ENCODE measurements at regions not wholly inside any gene's neighbourhood (a gene's known extent, or its start where the extent isn't known, plus 50 kb on each side); places are given as distances from the start of the nearest gene placed in this dataset.

- Histone ChIP-seq H3K4me1 (ENCODE audit: control insufficient read depth, insufficient read depth, low read length) (no peaks in the 10 kb centered on the region), H3K9me3 (ENCODE audit: control insufficient read depth, low read length) (no peaks in the 10 kb centered on the region), H3K36me3 (ENCODE audit: control insufficient read depth, insufficient read depth, low read length) (no peaks in the 10 kb centered on the region), H3K27me3 (ENCODE audit: control insufficient read depth, insufficient read depth, low read length, poor library complexity, severe bottlenecking) (no peaks in the 10 kb centered on the region), H3K4me3 (ENCODE audit: insufficient read depth, low read depth, low read length) (no peak overlapping the region), H3K27ac (ENCODE audit: insufficient read depth, low read depth, low read length, poor library complexity, severe bottlenecking) (no peak overlapping the region)
- 92 to 95% methylated on average over 3 to 4 of the region's 4 CpGs for WGBS, 2 experiments
Measured at GRCh38 chr10:105494944-105495343, 853.9 kb downstream of the SORCS3 start.

GRCh38 chr10:105494303-105494702 is 853.2 kb downstream of the SORCS3 start:
- no peaks in the 10 kb centered on the region for H3K9me3 ChIP-seq (ENCODE audit: control insufficient read depth, low read length)
- no peaks in the 10 kb centered on the region for H3K36me3 ChIP-seq (ENCODE audit: control insufficient read depth, insufficient read depth, low read length)
- 96 to 100% methylated on average over 1 to 2 of the region's 2 CpGs for WGBS, 2 experiments
- no peaks in the 10 kb centered on the region for H3K27me3 ChIP-seq (ENCODE audit: control insufficient read depth, insufficient read depth, low read length, poor library complexity, severe bottlenecking)
- no peak overlapping the region for H3K4me3 ChIP-seq (ENCODE audit: insufficient read depth, low read depth, low read length)
- H3K4me1 ChIP-seq (ENCODE audit: control insufficient read depth, insufficient read depth, low read length) = no peaks in the 10 kb centered on the region
- H3K27ac ChIP-seq (ENCODE audit: insufficient read depth, low read depth, low read length, poor library complexity, severe bottlenecking) = no peak overlapping the region

- Histone ChIP-seq H3K4me1 (ENCODE audit: control insufficient read depth, insufficient read depth, low read length) (no peaks in the 10 kb centered on the region), H3K4me3 (ENCODE audit: insufficient read depth, low read depth, low read length) (no peak overlapping the region), H3K36me3 (ENCODE audit: control insufficient read depth, insufficient read depth, low read length) (no peaks in the 10 kb centered on the region), H3K27ac (ENCODE audit: insufficient read depth, low read depth, low read length, poor library complexity, severe bottlenecking) (no peak overlapping the region), H3K9me3 (ENCODE audit: control insufficient read depth, low read length) (no peaks in the 10 kb centered on the region), H3K27me3 (ENCODE audit: control insufficient read depth, insufficient read depth, low read length, poor library complexity, severe bottlenecking) (no peaks in the 10 kb centered on the region)
- 84 to 87% methylated on average over 4 of the region's 4 CpGs for WGBS, 2 experiments
Measured at GRCh38 chr10:105473170-105473569, 832.1 kb downstream of the SORCS3 start.

- Histone ChIP-seq H3K27me3 (ENCODE audit: control insufficient read depth, insufficient read depth, low read length, poor library complexity, severe bottlenecking) (no peaks in the 10 kb centered on the region), H3K4me3 (ENCODE audit: insufficient read depth, low read depth, low read length) (no peak overlapping the region), H3K4me1 (ENCODE audit: control insufficient read depth, insufficient read depth, low read length) (no peaks in the 10 kb centered on the region), H3K36me3 (ENCODE audit: control insufficient read depth, insufficient read depth, low read length) (no peaks in the 10 kb centered on the region), H3K27ac (ENCODE audit: insufficient read depth, low read depth, low read length, poor library complexity, severe bottlenecking) (no peak overlapping the region), H3K9me3 (ENCODE audit: control insufficient read depth, low read length) (no peaks in the 10 kb centered on the region)
- WGBS, 2 experiments = 79 to 82% methylated on average over 1 of the region's 1 CpG
Measured at GRCh38 chr10:105468759-105469158, 827.7 kb downstream of the SORCS3 start.

- Histone ChIP-seq H3K27me3 (ENCODE audit: control insufficient read depth, insufficient read depth, low read length, poor library complexity, severe bottlenecking) (no peaks in the 10 kb centered on the region), H3K4me3 (ENCODE audit: insufficient read depth, low read depth, low read length) (no peak overlapping the region), H3K4me1 (ENCODE audit: control insufficient read depth, insufficient read depth, low read length) (no peaks in the 10 kb centered on the region), H3K9me3 (ENCODE audit: control insufficient read depth, low read length) (no peaks in the 10 kb centered on the region), H3K27ac (ENCODE audit: insufficient read depth, low read depth, low read length, poor library complexity, severe bottlenecking) (no peak overlapping the region), H3K36me3 (ENCODE audit: control insufficient read depth, insufficient read depth, low read length) (no peaks in the 10 kb centered on the region)
- 89 to 94% methylated on average over 1 of the region's 1 CpG for WGBS, 2 experiments
Measured at GRCh38 chr10:105466521-105466920, 825.4 kb downstream of the SORCS3 start.

- H3K4me1 ChIP-seq (ENCODE audit: control insufficient read depth, insufficient read depth, low read length) = no peaks in the 10 kb centered on the region
- no peaks in the 10 kb centered on the region for H3K36me3 ChIP-seq (ENCODE audit: control insufficient read depth, insufficient read depth, low read length)
- H3K4me3 ChIP-seq (ENCODE audit: insufficient read depth, low read depth, low read length) = no peak overlapping the region
- peaks cover 3% of the 10 kb centered on the region for H3K9me3 ChIP-seq (ENCODE audit: control insufficient read depth, low read length)
- WGBS, 2 experiments = 50 to 60% methylated on average over 1 of the region's 1 CpG
- H3K27ac ChIP-seq (ENCODE audit: insufficient read depth, low read depth, low read length, poor library complexity, severe bottlenecking) = no peak overlapping the region
- H3K27me3 ChIP-seq (ENCODE audit: control insufficient read depth, insufficient read depth, low read length, poor library complexity, severe bottlenecking) = no peaks in the 10 kb centered on the region
Measured at GRCh38 chr10:105434970-105435369, 793.9 kb downstream of the SORCS3 start.

- Histone ChIP-seq H3K27me3 (ENCODE audit: control insufficient read depth, insufficient read depth, low read length, poor library complexity, severe bottlenecking) (no peaks in the 10 kb centered on the region), H3K4me3 (ENCODE audit: insufficient read depth, low read depth, low read length) (no peak overlapping the region), H3K36me3 (ENCODE audit: control insufficient read depth, insufficient read depth, low read length) (no peaks in the 10 kb centered on the region), H3K9me3 (ENCODE audit: control insufficient read depth, low read length) (no peaks in the 10 kb centered on the region), H3K27ac (ENCODE audit: insufficient read depth, low read depth, low read length, poor library complexity, severe bottlenecking) (no peak overlapping the region), H3K4me1 (ENCODE audit: control insufficient read depth, insufficient read depth, low read length) (no peaks in the 10 kb centered on the region)
- WGBS, 2 experiments = 97% methylated on average over 4 of the region's 4 CpGs; no CpG with 5 or more reads in 1 of the 2 experiments
Measured at GRCh38 chr10:105413997-105414396, 772.9 kb downstream of the SORCS3 start.

- WGBS, 2 experiments = 100% methylated on average over 1 of the region's 1 CpG; no CpG with 5 or more reads in 1 of the 2 experiments
- H3K27ac ChIP-seq (ENCODE audit: insufficient read depth, low read depth, low read length, poor library complexity, severe bottlenecking) = no peak overlapping the region
- no peaks in the 10 kb centered on the region for H3K27me3 ChIP-seq (ENCODE audit: control insufficient read depth, insufficient read depth, low read length, poor library complexity, severe bottlenecking)
- H3K9me3 ChIP-seq (ENCODE audit: control insufficient read depth, low read length) = no peaks in the 10 kb centered on the region
- no peaks in the 10 kb centered on the region for H3K36me3 ChIP-seq (ENCODE audit: control insufficient read depth, insufficient read depth, low read length)
- no peaks in the 10 kb centered on the region for H3K4me1 ChIP-seq (ENCODE audit: control insufficient read depth, insufficient read depth, low read length)
- no peak overlapping the region for H3K4me3 ChIP-seq (ENCODE audit: insufficient read depth, low read depth, low read length)
Measured at GRCh38 chr10:105409370-105409769, 768.3 kb downstream of the SORCS3 start.

GRCh38 chr10:105406488-105406887 is 765.4 kb downstream of the SORCS3 start:
- WGBS, 2 experiments = 86 to 91% methylated on average over 2 of the region's 2 CpGs

GRCh38 chr10:105398202-105398601 is 757.1 kb downstream of the SORCS3 start:
- Histone ChIP-seq H3K4me3 (ENCODE audit: insufficient read depth, low read depth, low read length) (no peak overlapping the region), H3K27ac (ENCODE audit: insufficient read depth, low read depth, low read length, poor library complexity, severe bottlenecking) (no peak overlapping the region), H3K9me3 (ENCODE audit: control insufficient read depth, low read length) (no peaks in the 10 kb centered on the region), H3K36me3 (ENCODE audit: control insufficient read depth, insufficient read depth, low read length) (no peaks in the 10 kb centered on the region), H3K27me3 (ENCODE audit: control insufficient read depth, insufficient read depth, low read length, poor library complexity, severe bottlenecking) (no peaks in the 10 kb centered on the region), H3K4me1 (ENCODE audit: control insufficient read depth, insufficient read depth, low read length) (no peaks in the 10 kb centered on the region)
- 84 to 91% methylated on average over 4 of the region's 4 CpGs for WGBS, 2 experiments

More at GRCh38 chr10:105406488-105406887, 765.4 kb downstream of the SORCS3 start:
- Histone ChIP-seq H3K27ac (ENCODE audit: insufficient read depth, low read depth, low read length, poor library complexity, severe bottlenecking) (no peak overlapping the region), H3K4me1 (ENCODE audit: control insufficient read depth, insufficient read depth, low read length) (no peaks in the 10 kb centered on the region), H3K27me3 (ENCODE audit: control insufficient read depth, insufficient read depth, low read length, poor library complexity, severe bottlenecking) (no peaks in the 10 kb centered on the region), H3K9me3 (ENCODE audit: control insufficient read depth, low read length) (no peaks in the 10 kb centered on the region), H3K4me3 (ENCODE audit: insufficient read depth, low read depth, low read length) (no peak overlapping the region), H3K36me3 (ENCODE audit: control insufficient read depth, insufficient read depth, low read length) (no peaks in the 10 kb centered on the region)

Data from ectodermal cell (in vitro differentiated cells).